HG03565 (cell line): ENCODE measurements at regions not wholly inside any gene's neighbourhood (a gene's known extent, or its start where the extent isn't known, plus 50 kb on each side); places are given as distances from the start of the nearest gene placed in this dataset.
"Not testable (repeated sequence)": the region's sequence is repeated elsewhere in the genome, so short reads cannot be mapped to it uniquely, and the experiment has no call there.

Experiments
- ATAC-seq: cut with Tn5 transposase; IDR thresholded peaks from one replicate; pipeline ENCODE4 v1.9.1; 2021; ENCODE audit warnings: mild to moderate bottlenecking, moderate library complexity; ENCODE audit not compliant: unreplicated experiment

- not testable (repeated sequence) for ATAC-seq
Observed at GRCh38 chr2:209145220-209145691, 278.6 kb upstream of the MAP2 start.

GRCh38 chr2:209145941-209146681, 277.7 kb upstream of the MAP2 start:
- no peak for ATAC-seq

GRCh38 chr2:209146682-209147320, 277.0 kb upstream of the MAP2 start:
- no peak for ATAC-seq

- ATAC-seq: no peak
Observed at GRCh38 chr2:209147981-209148380, 275.9 kb upstream of the MAP2 start.

- no peak for ATAC-seq
Observed at GRCh38 chr2:209160800-209161588, 262.9 kb upstream of the MAP2 start.

- ATAC-seq: no peak
Observed at GRCh38 chr2:209162129-209162528, 261.7 kb upstream of the MAP2 start.

GRCh38 chr2:209181984-209182383, 241.9 kb upstream of the MAP2 start:
- ATAC-seq: no peak

- not testable (repeated sequence) for ATAC-seq
Observed at GRCh38 chr2:209186886-209187285, 237.0 kb upstream of the MAP2 start.

GRCh38 chr2:209189893-209190292, 234.0 kb upstream of the MAP2 start:
- ATAC-seq: no peak

- ATAC-seq: no peak
Observed at GRCh38 chr2:209191139-209191538, 232.7 kb upstream of the MAP2 start.

- no peak for ATAC-seq
Observed at GRCh38 chr2:209194717-209195116, 229.1 kb upstream of the MAP2 start.

- ATAC-seq: peak; percentile 61
Observed at GRCh38 chr2:209208211-209208610, 215.6 kb upstream of the MAP2 start.

- ATAC-seq: no peak
Observed at GRCh38 chr2:209209943-209210342, 213.9 kb upstream of the MAP2 start.

- no peak for ATAC-seq
Observed at GRCh38 chr2:209230560-209230959, 193.3 kb upstream of the MAP2 start.

GRCh38 chr2:209236377-209236776, 187.5 kb upstream of the MAP2 start:
- ATAC-seq: no peak

GRCh38 chr2:209238765-209239584, 184.9 kb upstream of the MAP2 start:
- ATAC-seq: no peak

- no peak for ATAC-seq
Observed at GRCh38 chr2:209239585-209239938, 184.3 kb upstream of the MAP2 start.

GRCh38 chr2:209240204-209240603, 183.6 kb upstream of the MAP2 start:
- no peak for ATAC-seq

- no peak for ATAC-seq
Observed at GRCh38 chr2:209253544-209253943, 170.3 kb upstream of the MAP2 start.

- ATAC-seq: no peak
Observed at GRCh38 chr2:209259767-209260166, 164.1 kb upstream of the MAP2 start.

- ATAC-seq: no peak
Observed at GRCh38 chr2:209260281-209260680, 163.6 kb upstream of the MAP2 start.
